ENCODE measurements at regions not wholly inside any gene's neighbourhood (a gene's known extent, or its start where the extent isn't known, plus 50 kb on each side); places are given as distances from the start of the nearest gene placed in this dataset.

DNA sequence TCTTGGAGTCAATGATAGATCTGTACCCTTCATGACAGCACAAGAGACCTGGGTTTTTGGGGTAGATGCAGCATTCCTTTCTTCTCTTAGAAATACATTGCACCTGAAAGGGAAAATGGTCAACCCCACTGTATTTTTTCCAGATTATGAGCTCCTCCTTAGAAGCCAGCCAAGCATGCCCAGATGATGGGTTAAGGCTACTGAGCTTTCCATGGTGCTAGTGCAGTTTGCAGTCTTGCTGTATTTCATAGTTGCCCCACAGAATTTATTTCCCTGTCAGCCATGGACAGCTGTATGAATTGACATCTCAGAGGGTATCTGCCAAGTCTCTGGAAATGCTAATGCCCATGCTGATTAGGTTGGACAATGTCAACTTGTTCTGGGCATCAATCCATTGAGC, 73.7 kb upstream of the H2AZ1 start:
- no peak for TF ChIP-seq BHLHE40 (IDR thresholded peaks at IDR 0.05; ENCODE audit: borderline replicate concordance)
- TF ChIP-seq SUZ12 (IDR thresholded peaks at IDR 0.05): no peak
- TF ChIP-seq NFRKB (IDR thresholded peaks at IDR 0.05): no peak
- no peak for TF ChIP-seq FOXA1 (IDR thresholded peaks at IDR 0.05)
- TF ChIP-seq SP1 (IDR thresholded peaks at IDR 0.05): no peak
- TF ChIP-seq FOXM1 (IDR thresholded peaks at IDR 0.05; ENCODE audit: borderline replicate concordance): no peak
- TF ChIP-seq LEF1 (IDR thresholded peaks at IDR 0.05; ENCODE audit: borderline replicate concordance): no peak
- no peak for TF ChIP-seq HDGF (IDR thresholded peaks at IDR 0.05; ENCODE audit: borderline replicate concordance)
- TF ChIP-seq, protein P1, sequence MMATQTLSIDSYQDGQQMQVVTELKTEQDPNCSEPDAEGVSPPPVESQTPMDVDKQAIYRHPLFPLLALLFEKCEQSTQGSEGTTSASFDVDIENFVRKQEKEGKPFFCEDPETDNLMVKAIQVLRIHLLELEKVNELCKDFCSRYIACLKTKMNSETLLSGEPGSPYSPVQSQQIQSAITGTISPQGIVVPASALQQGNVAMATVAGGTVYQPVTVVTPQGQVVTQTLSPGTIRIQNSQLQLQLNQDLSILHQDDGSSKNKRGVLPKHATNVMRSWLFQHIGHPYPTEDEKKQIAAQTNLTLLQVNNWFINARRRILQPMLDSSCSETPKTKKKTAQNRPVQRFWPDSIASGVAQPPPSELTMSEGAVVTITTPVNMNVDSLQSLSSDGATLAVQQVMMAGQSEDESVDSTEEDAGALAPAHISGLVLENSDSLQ (IDR thresholded peaks at IDR 0.05): no peak
- no peak for TF ChIP-seq CTBP1 (IDR thresholded peaks at IDR 0.05; ENCODE audit: borderline replicate concordance)
- TF ChIP-seq TARDBP (IDR thresholded peaks at IDR 0.05): no peak
- no peak for TF ChIP-seq ELF4 (IDR thresholded peaks at IDR 0.05)

Data from HEK293T (cell line).